HG02943 (cell line): ENCODE measurements at regions not wholly inside any gene's neighbourhood (a gene's known extent, or its start where the extent isn't known, plus 50 kb on each side); places are given as distances from the start of the nearest gene placed in this dataset.

Source experiments
- ATAC-seq: cut with Tn5 transposase; IDR thresholded peaks from one replicate; pipeline ENCODE4 v1.9.1; 2021; ENCODE audit warnings: mild to moderate bottlenecking, low read depth, moderate library complexity; ENCODE audit not compliant: unreplicated experiment

DNA sequence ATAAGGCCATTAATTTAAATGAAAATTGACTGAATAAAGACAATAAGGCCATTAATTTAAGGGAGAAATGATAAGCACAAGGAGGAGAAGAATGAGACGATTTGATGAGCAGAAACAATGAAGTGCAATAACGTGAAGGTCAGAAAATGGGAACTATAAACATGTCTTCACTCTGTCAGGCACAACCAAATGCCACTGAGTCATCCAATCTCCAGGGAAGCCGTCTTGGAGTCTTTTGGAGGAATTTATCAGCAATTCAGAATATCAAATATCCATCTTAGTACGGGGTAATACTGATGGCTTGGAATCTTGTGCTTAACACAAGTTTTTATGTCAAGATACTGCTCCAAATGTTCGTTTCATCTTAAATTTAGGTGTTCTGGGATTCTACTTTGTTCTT lies 159.9 kb downstream of the CAPZA3 start:
- ATAC-seq, result no peak

- ATAC-seq, result no peak
These were observed 160.6 kb downstream of the CAPZA3 start for GRCh38 chr12:18898470-18898869.

GRCh38 chr12:18899162-18899561 lies 161.2 kb downstream of the CAPZA3 start:
- ATAC-seq, result no peak

- ATAC-seq, result no peak
These were observed 161.9 kb downstream of the CAPZA3 start for GRCh38 chr12:18899678-18900317.

- no peak for ATAC-seq
These were observed 167.2 kb downstream of the CAPZA3 start for GRCh38 chr12:18905134-18905533.

GRCh38 chr12:18906395-18906794 lies 168.5 kb downstream of the CAPZA3 start:
- ATAC-seq, result no peak

GRCh38 chr12:18907127-18907526 lies 169.2 kb downstream of the CAPZA3 start:
- ATAC-seq, result no peak

- ATAC-seq, result no peak
These were observed 169.8 kb downstream of the CAPZA3 start for GRCh38 chr12:18907728-18908127.

GRCh38 chr12:18908191-18908590 lies 170.3 kb downstream of the CAPZA3 start:
- no peak for ATAC-seq

- ATAC-seq, result no peak
These were observed 182.1 kb downstream of the CAPZA3 start for GRCh38 chr12:18919871-18920511.

- ATAC-seq, result no peak
These were observed 184.9 kb downstream of the CAPZA3 start for GRCh38 chr12:18922851-18923250.

GRCh38 chr12:18923721-18924120 lies 185.8 kb downstream of the CAPZA3 start:
- ATAC-seq, result no peak

GRCh38 chr12:18926188-18926587 lies 188.3 kb downstream of the CAPZA3 start:
- ATAC-seq, result no peak

GRCh38 chr12:18932211-18932610 lies 194.3 kb downstream of the CAPZA3 start:
- no peak for ATAC-seq

DNA sequence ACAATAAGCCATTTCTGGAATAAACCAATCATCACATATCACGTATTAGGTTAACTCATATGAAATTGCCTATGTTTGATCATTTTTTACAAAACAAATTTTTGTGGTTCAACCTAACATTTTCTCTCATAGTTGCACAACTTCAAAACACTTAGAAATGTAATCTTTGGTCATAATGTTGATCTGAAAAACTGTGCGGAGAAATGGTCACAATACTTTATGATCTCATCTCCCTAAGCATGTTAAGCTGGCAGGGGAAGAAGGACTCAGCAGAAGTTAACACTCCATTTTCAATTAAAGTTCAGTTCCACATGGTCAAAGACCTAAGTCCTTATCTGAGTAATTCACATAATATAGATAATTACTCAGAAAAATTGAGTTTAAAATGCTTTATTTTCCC lies 194.8 kb downstream of the CAPZA3 start:
- no peak for ATAC-seq

DNA sequence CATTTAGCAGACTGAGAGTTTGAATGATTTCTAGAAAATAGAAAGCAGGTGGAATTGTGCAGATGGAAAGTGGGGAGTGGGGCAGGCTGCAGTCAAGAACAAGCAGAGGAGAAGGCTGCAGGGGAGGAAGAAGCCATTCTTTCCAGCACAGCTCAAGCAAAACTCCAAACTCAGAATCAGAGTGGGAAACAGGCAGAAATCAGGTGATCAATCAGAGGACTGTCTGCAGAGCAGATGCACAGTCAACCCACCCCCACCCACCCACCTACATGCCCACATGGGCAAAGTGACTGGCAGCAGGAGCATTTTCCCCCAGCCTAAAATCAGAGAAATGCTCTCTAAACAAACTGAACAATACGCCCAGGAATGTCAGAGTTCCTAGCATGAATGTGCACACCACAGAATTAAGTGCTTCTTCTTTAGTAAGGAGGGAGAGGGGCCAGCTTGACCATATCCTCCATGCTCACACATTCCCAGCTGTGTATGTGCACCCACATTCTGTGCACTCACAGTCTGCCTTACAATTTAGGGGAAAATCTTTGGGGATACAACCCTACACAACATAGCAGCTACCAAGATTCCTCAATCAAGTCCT lies 194.1 kb upstream of the PLEKHA5 start:
- ATAC-seq, result no peak

DNA sequence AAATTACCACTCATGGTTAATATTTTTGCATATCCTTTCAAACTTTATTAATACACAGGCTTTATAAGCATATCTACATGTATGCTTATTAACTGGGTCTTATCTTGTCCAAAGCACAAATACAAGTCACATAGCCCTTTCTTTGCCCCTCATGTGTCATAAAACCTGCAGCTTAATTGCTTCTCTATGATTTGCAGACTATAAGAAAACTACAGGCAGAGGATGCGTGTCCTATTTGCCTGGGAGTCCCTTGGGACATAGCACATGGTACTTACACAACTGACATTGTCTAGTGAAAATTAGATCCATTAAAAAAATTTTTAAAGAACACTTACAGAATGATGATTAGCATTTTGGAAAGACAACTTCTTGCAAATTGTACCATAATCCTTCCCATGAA lies 190.5 kb upstream of the PLEKHA5 start:
- ATAC-seq, result no peak

GRCh38 chr12:18942669-18943068 lies 186.9 kb upstream of the PLEKHA5 start:
- no peak for ATAC-seq

DNA sequence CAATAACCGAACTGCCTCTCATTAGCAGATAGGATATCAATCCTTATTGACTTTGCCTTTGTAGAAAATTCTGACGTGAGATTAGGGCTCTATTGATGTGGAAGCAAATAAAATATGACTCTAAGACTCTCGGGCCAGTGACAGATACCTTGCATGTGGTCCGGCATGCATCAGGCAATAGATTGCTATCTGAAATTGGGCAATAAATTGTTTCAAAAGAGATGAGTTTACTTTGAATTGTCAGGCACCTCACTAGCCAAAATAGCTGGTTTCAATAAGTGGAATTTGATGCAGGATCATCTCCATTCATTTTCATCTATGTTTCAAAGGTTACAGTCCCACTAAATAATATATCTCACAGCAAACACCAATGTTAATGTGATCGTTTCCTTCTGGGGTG lies 186.3 kb upstream of the PLEKHA5 start:
- no peak for ATAC-seq

DNA sequence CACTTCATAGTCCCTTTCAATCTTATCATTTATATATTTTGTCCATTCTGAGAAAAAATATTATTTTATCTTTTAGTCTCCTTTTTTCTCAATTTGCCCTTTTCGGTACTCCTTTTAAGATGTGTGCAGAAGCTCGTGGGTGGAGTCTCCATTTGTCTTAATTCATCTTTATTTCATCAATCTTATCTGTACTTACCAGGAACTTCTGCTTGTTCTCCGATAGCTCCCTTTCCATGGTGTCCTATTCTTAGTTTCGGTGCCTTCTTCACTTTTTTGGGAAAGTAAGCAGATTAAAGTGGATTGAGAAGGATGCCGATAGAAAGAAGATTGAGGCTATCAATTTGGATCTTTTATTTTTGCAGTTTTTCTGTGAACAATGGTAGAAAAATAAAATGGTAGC lies 183.4 kb upstream of the PLEKHA5 start:
- no peak for ATAC-seq

- ATAC-seq, result no peak
These were observed 178.3 kb upstream of the PLEKHA5 start for GRCh38 chr12:18951218-18951617.

GRCh38 chr12:18953505-18953904 lies 176.0 kb upstream of the PLEKHA5 start:
- no peak for ATAC-seq
